ENCODE measurements at regions not wholly inside any gene's neighbourhood (a gene's known extent, or its start where the extent isn't known, plus 50 kb on each side); places are given as distances from the start of the nearest gene placed in this dataset.

DNA sequence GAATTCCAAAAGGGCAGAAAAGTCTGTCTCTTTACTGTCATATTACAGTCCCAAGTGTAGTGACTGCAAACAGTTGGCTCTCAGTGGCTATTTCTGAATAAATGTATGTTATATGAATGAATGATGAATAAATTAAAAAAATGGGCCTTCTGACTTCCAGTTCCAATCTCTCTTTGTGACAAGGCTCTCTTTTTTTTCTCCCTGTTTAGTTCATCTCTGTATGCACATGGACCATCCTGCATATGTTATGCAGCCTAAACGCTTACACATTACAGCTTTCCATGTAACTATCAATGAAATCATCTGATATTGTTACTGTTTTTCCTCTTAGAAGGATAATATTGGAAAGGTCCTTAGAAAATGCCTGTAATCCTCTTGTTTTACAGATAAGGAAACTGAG, 363.0 kb downstream of the NUF2 start (continued):
- no peak for TF ChIP-seq SP1 (CRISPR knock-in tag; conservative IDR thresholded peaks at IDR 0.05)

DNA sequence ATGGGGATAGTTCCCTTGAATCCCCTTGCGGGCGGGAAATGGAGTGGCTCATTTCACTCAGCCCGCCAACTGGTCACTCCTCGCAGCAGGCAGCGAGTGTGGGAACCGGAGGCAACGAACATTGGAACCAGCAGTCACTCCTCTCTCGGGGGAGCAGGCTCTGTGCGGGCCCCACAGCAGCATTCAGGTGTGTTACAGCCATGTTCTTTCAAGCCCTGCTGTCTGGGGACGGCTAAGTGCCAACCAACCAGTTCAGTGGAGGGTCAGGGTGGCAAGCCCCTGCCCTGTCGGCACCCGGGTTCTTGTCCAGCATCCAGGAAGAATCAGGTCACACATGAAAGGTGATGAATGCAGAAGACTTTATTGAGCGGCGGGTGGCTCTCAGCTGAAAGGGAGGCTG, 370.5 kb downstream of the NUF2 start:
- CTCF ChIA-PET: no interaction called here
- 0 out of 2 replicates have a peak, but pooled peaks cover 6% of the 10 kb centered on the region for H3K9me3 Mint-ChIP-seq
- H3K27ac Mint-ChIP-seq: no peak overlapping the region
- TF ChIP-seq MXD4 (CRISPR knock-in tag; IDR thresholded peaks at IDR 0.05; ENCODE audit: borderline replicate concordance): no peak
- TF ChIP-seq ZNF232 (CRISPR knock-in tag; IDR thresholded peaks at IDR 0.05): no peak
- TF ChIP-seq, protein P1, sequence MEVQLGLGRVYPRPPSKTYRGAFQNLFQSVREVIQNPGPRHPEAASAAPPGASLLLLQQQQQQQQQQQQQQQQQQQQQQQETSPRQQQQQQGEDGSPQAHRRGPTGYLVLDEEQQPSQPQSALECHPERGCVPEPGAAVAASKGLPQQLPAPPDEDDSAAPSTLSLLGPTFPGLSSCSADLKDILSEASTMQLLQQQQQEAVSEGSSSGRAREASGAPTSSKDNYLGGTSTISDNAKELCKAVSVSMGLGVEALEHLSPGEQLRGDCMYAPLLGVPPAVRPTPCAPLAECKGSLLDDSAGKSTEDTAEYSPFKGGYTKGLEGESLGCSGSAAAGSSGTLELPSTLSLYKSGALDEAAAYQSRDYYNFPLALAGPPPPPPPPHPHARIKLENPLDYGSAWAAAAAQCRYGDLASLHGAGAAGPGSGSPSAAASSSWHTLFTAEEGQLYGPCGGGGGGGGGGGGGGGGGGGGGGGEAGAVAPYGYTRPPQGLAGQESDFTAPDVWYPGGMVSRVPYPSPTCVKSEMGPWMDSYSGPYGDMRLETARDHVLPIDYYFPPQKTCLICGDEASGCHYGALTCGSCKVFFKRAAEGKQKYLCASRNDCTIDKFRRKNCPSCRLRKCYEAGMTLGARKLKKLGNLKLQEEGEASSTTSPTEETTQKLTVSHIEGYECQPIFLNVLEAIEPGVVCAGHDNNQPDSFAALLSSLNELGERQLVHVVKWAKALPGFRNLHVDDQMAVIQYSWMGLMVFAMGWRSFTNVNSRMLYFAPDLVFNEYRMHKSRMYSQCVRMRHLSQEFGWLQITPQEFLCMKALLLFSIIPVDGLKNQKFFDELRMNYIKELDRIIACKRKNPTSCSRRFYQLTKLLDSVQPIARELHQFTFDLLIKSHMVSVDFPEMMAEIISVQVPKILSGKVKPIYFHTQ (CRISPR knock-in tag; IDR thresholded peaks at IDR 0.05): no peak
- no peak for TF ChIP-seq TEAD1 (CRISPR knock-in tag; IDR thresholded peaks at IDR 0.05)
- no peak for TF ChIP-seq NR3C1 (CRISPR knock-in tag; conservative IDR thresholded peaks at IDR 0.05; ENCODE audit: low read depth)
- TF ChIP-seq ZNF671 (CRISPR knock-in tag; IDR thresholded peaks at IDR 0.05): no peak
- TF ChIP-seq ZNF317 (CRISPR knock-in tag; IDR thresholded peaks at IDR 0.05; ENCODE audit: borderline replicate concordance, low read depth): no peak
- TF ChIP-seq NFATC4 (CRISPR knock-in tag; IDR thresholded peaks at IDR 0.05): no peak
- TF ChIP-seq, protein P2, sequence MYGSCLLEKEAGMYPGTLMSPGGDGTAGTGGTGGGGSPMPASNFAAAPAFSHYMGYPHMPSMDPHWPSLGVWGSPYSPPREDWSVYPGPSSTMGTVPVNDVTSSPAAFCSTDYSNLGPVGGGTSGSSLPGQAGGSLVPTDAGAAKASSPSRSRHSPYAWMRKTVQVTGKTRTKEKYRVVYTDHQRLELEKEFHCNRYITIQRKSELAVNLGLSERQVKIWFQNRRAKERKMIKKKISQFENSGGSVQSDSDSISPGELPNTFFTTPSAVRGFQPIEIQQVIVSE (CRISPR knock-in tag; IDR thresholded peaks at IDR 0.05; ENCODE audit: borderline replicate concordance): no peak
- TF ChIP-seq, protein P3, sequence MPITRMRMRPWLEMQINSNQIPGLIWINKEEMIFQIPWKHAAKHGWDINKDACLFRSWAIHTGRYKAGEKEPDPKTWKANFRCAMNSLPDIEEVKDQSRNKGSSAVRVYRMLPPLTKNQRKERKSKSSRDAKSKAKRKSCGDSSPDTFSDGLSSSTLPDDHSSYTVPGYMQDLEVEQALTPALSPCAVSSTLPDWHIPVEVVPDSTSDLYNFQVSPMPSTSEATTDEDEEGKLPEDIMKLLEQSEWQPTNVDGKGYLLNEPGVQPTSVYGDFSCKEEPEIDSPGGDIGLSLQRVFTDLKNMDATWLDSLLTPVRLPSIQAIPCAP (CRISPR knock-in tag; IDR thresholded peaks at IDR 0.05): no peak
- TF ChIP-seq ETV6 (CRISPR knock-in tag; IDR thresholded peaks at IDR 0.05): no peak
- TF ChIP-seq, protein P4, sequence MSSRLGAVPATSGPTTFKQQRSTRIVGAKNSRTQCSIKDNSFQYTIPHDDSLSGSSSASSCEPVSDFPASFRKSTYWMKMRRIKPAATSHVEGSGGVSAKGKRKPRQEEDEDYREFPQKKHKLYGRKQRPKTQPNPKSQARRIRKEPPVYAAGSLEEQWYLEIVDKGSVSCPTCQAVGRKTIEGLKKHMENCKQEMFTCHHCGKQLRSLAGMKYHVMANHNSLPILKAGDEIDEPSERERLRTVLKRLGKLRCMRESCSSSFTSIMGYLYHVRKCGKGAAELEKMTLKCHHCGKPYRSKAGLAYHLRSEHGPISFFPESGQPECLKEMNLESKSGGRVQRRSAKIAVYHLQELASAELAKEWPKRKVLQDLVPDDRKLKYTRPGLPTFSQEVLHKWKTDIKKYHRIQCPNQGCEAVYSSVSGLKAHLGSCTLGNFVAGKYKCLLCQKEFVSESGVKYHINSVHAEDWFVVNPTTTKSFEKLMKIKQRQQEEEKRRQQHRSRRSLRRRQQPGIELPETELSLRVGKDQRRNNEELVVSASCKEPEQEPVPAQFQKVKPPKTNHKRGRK (CRISPR knock-in tag; IDR thresholded peaks at IDR 0.05; ENCODE audit: borderline replicate concordance): no peak
- TF ChIP-seq ATF1 (CRISPR knock-in tag; IDR thresholded peaks at IDR 0.05): no peak
- TF ChIP-seq ZNF138 (CRISPR knock-in tag; conservative IDR thresholded peaks at IDR 0.05): no peak
- H3K27me3 Mint-ChIP-seq (ENCODE audit: low read depth): no peaks in the 10 kb centered on the region
- H3K36me3 Mint-ChIP-seq: peaks cover 5% of the 10 kb centered on the region; the same call in 1 of the 2 replicates
- POLR2A ChIA-PET: no interaction called here
- ATAC-seq (no peak), DNase-seq (ENCODE audit: low spot score) (peak; percentile 10)
- 0 out of 2 replicates have a peak, but pooled peaks cover 5% of the 10 kb centered on the region for H3K4me1 Mint-ChIP-seq
- H3K4me3 Mint-ChIP-seq: no peak overlapping the region

DNA sequence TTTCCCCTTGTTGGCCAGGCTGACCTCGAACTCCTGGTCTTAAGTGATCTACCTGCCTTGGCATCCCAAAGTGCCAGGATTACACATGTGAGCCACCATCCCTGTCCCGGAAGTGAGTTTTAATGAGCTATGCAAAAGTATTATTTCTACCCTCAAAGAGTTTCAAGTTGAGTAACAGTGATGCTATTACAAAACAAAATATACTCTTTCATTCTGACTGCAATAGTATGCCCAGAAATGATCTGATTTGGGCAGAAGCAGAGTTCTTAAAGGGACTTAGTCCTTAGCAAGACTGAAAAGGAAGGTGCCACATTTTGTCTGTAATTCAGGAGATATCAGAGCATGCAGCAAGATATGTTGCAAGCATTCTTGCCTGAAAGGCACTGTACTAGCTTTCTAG, 375.4 kb downstream of the NUF2 start:
- POLR2A ChIA-PET: no interaction called here
- CTCF ChIA-PET: no interaction called here

More for the DNA sequence above, 375.4 kb downstream of the NUF2 start:
- Mint-ChIP-seq H3K4me1 (peaks cover 22% of the 10 kb centered on the region), H3K4me3 (no peak overlapping the region), H3K9me3 (0 out of 2 replicates have a peak, but pooled peaks cover 6% of the 10 kb centered on the region), H3K27ac (no peak overlapping the region), H3K27me3 (ENCODE audit: low read depth) (no peaks in the 10 kb centered on the region), H3K36me3 (peaks cover 5% of the 10 kb centered on the region; the same call in 1 of the 2 replicates)
- ATAC-seq (no peak), DNase-seq (ENCODE audit: low spot score) (no peak)
- TF ChIP-seq EMX1 (CRISPR knock-in tag; IDR thresholded peaks at IDR 0.05) (no peak), RELA (CRISPR knock-in tag; IDR thresholded peaks at IDR 0.05; ENCODE audit: borderline replicate concordance) (no peak), ZNF671 (CRISPR knock-in tag; IDR thresholded peaks at IDR 0.05) (no peak), ZNF396 (CRISPR knock-in tag; IDR thresholded peaks at IDR 0.05; ENCODE audit: borderline replicate concordance) (no peak), OVOL2 (CRISPR knock-in tag; IDR thresholded peaks at IDR 0.05; ENCODE audit: borderline replicate concordance) (no peak), NFE2L1 (CRISPR knock-in tag; IDR thresholded peaks at IDR 0.05) (no peak)
- TF ChIP-seq, protein P5, sequence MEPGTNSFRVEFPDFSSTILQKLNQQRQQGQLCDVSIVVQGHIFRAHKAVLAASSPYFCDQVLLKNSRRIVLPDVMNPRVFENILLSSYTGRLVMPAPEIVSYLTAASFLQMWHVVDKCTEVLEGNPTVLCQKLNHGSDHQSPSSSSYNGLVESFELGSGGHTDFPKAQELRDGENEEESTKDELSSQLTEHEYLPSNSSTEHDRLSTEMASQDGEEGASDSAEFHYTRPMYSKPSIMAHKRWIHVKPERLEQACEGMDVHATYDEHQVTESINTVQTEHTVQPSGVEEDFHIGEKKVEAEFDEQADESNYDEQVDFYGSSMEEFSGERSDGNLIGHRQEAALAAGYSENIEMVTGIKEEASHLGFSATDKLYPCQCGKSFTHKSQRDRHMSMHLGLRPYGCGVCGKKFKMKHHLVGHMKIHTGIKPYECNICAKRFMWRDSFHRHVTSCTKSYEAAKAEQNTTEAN (CRISPR knock-in tag; IDR thresholded peaks at IDR 0.05): no peak
- TF ChIP-seq, protein P6, sequence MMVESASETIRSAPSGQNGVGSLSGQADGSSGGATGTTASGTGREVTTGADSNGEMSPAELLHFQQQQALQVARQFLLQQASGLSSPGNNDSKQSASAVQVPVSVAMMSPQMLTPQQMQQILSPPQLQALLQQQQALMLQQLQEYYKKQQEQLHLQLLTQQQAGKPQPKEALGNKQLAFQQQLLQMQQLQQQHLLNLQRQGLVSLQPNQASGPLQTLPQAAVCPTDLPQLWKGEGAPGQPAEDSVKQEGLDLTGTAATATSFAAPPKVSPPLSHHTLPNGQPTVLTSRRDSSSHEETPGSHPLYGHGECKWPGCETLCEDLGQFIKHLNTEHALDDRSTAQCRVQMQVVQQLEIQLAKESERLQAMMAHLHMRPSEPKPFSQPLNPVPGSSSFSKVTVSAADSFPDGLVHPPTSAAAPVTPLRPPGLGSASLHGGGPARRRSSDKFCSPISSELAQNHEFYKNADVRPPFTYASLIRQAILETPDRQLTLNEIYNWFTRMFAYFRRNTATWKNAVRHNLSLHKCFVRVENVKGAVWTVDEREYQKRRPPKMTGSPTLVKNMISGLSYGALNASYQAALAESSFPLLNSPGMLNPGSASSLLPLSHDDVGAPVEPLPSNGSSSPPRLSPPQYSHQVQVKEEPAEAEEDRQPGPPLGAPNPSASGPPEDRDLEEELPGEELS (CRISPR knock-in tag; IDR thresholded peaks at IDR 0.05): no peak
- TF ChIP-seq, protein P7, sequence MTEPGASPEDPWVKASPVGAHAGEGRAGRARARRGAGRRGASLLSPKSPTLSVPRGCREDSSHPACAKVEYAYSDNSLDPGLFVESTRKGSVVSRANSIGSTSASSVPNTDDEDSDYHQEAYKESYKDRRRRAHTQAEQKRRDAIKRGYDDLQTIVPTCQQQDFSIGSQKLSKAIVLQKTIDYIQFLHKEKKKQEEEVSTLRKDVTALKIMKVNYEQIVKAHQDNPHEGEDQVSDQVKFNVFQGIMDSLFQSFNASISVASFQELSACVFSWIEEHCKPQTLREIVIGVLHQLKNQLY (CRISPR knock-in tag; IDR thresholded peaks at IDR 0.05): no peak

Measured in WTC11 (cell line).